ENCODE measurements at regions not wholly inside any gene's neighbourhood (a gene's known extent, or its start where the extent isn't known, plus 50 kb on each side); places are given as distances from the start of the nearest gene placed in this dataset.

DNA sequence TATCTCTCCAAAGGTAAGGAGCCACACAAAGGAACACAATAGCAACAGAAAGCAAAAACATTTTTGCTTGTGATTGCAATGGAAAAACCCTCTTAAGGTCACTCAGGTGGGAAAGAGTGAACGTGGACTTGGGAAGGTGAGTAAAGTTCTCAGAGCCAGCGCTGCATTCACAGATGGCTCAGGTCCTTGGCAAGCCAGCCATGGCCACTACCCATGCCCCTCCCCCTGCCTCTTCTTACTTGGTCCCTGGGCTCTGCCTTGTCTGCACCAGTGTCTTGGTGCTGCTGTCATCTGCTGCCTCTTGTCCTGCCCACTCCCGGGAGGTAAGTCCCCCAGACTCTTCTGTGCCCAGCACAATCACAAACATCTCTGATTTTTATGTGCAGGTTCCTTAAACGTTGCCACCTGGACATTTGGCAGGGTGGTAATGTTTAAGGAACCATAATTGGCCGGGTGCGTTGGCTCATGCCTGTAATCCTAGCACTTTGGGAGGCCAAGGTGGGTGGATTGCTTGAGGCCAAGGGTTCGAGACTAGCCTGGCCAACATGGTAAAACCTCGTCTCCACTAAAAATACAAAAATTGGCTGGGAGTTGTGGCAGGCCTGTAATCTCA lies 74.6 kb downstream of the FEM1C start:
- no peak overlapping the region for H3K4me3 ChIP-seq
- ATAC-seq (ENCODE audit: insufficient number of reproducible peaks, low FRiP score, low read depth): no peak
- TF ChIP-seq CTCF (IDR thresholded peaks at IDR 0.05): no peak

GRCh38 chr5:115467628-115468027 lies 76.9 kb downstream of the FEM1C start:
- no peak for TF ChIP-seq CTCF (IDR thresholded peaks at IDR 0.05)
- ATAC-seq (ENCODE audit: insufficient number of reproducible peaks, low FRiP score, low read depth): no peak

More for the DNA sequence above, 74.6 kb downstream of the FEM1C start:
- Histone ChIP-seq H3K27me3 (replicated peaks; ENCODE audit: insufficient read depth) (no peaks in the 10 kb centered on the region), H3K4me1 (ENCODE audit: control insufficient read depth in 1 of 2, low read depth in 2 of 2) (no peaks in the 10 kb centered on the region), H3K9me3 (no peaks in the 10 kb centered on the region), H3K36me3 (no peaks in the 10 kb centered on the region), H3K27ac (no peak overlapping the region)
- DNase-seq (ENCODE audit: low spot score): no peak

DNA sequence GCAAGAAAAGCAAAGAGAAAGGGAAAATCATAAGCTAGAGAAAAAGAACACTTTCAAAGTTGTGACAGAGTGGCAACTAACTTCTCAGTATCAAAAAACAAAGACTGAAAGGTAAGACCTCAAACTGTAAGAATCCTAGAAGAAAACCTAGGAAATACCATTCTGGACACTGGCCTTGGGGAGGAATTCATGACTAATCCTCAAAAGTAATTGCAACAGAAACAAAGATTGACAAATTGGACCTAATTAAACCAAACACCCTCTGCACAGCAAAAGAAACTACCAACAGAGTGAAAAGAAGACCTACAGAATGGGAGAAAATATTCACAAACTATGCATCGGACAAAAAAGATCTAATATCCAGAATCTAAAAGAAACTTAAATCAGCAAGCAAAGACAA lies 79.1 kb downstream of the FEM1C start:
- ATAC-seq (ENCODE audit: insufficient number of reproducible peaks, low FRiP score, low read depth): no peak
- TF ChIP-seq CTCF (IDR thresholded peaks at IDR 0.05): no peak
- no peaks in the 10 kb centered on the region for H3K4me1 ChIP-seq (ENCODE audit: control insufficient read depth in 1 of 2, low read depth in 2 of 2)

More at GRCh38 chr5:115467628-115468027, 76.9 kb downstream of the FEM1C start:
- H3K4me1 ChIP-seq (ENCODE audit: control insufficient read depth in 1 of 2, low read depth in 2 of 2): no peaks in the 10 kb centered on the region
- no peaks in the 10 kb centered on the region for H3K36me3 ChIP-seq
- H3K27me3 ChIP-seq (replicated peaks; ENCODE audit: insufficient read depth): no peaks in the 10 kb centered on the region
- H3K9me3 ChIP-seq: no peaks in the 10 kb centered on the region
- H3K4me3 ChIP-seq: no peak overlapping the region
- DNase-seq (ENCODE audit: low spot score): no peak
- no peak overlapping the region for H3K27ac ChIP-seq

DNA sequence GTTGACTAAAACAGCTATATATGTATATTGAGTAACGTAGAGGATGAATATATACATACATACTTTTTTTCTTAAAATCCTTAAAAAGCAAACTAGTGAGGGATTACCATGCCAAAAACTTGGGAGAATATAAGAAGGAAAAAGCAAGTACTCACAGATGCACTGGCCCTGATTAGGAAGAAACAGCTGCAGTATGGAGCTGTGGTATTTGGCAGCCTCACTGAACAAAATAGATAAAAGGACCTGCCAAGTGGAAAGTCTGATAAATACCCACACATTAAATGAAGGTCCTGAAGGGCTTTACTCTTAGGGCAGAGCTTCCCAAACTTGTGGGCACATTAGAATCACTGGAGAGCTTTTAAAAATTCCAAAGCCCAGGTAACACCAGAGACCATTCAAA lies 80.6 kb downstream of the FEM1C start:
- ATAC-seq (ENCODE audit: insufficient number of reproducible peaks, low FRiP score, low read depth): no peak
- H3K36me3 ChIP-seq: no peaks in the 10 kb centered on the region
- no peak for TF ChIP-seq CTCF (IDR thresholded peaks at IDR 0.05)
- no peaks in the 10 kb centered on the region for H3K9me3 ChIP-seq
- H3K4me1 ChIP-seq (ENCODE audit: control insufficient read depth in 1 of 2, low read depth in 2 of 2): no peaks in the 10 kb centered on the region
- no peaks in the 10 kb centered on the region for H3K27me3 ChIP-seq (replicated peaks; ENCODE audit: insufficient read depth)
- no peak overlapping the region for H3K27ac ChIP-seq
- H3K4me3 ChIP-seq: no peak overlapping the region
- DNase-seq (ENCODE audit: low spot score): no peak

More for the DNA sequence above, 79.1 kb downstream of the FEM1C start:
- H3K36me3 ChIP-seq: no peaks in the 10 kb centered on the region
- no peak for DNase-seq (ENCODE audit: low spot score)
- H3K27me3 ChIP-seq (replicated peaks; ENCODE audit: insufficient read depth): no peaks in the 10 kb centered on the region
- no peaks in the 10 kb centered on the region for H3K9me3 ChIP-seq
- H3K4me3 ChIP-seq: no peak overlapping the region
- H3K27ac ChIP-seq: no peak overlapping the region

DNA sequence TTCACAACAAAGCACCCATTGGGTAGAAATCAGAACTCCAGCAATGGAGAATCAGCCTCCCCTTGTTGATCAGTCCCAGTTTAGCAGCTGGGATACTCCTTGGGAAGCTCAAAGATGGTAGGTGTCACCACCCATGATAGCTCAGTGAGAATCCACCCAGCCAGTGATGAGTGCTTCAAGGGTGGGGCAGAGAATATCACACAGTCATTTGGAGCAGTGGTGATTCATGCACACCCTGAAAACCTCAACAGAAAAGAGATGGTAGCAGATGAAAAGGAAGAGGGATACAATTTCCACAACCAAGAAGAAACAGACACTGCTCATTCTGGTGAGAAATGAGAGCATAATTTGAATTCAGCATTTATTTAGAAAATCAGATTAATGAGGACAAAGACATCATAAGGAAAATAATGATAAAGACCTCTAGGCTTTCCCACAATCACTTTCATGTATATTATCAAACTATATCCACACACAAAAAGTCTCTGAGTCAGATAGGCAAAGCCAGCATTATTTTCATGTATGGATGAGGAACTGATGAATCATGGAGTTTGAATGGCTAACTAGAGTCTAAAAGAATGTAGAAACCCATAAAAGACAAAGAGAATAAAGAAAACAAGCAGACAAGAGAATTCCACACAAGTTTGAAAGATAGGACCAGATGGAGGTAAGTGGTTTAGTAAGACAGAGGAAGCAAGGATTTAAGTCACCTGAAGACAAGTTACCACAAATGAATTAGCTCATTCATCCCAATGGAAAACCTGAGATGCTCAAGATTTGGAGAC lies 82.9 kb downstream of the FEM1C start:
- no peak for DNase-seq (ENCODE audit: low spot score)
- Histone ChIP-seq H3K36me3 (no peaks in the 10 kb centered on the region), H3K27ac (no peak overlapping the region), H3K4me3 (no peak overlapping the region), H3K27me3 (replicated peaks; ENCODE audit: insufficient read depth) (no peaks in the 10 kb centered on the region), H3K4me1 (ENCODE audit: control insufficient read depth in 1 of 2, low read depth in 2 of 2) (no peaks in the 10 kb centered on the region), H3K9me3 (no peaks in the 10 kb centered on the region)
- no peak for ATAC-seq (ENCODE audit: insufficient number of reproducible peaks, low FRiP score, low read depth)
- no peak for TF ChIP-seq CTCF (IDR thresholded peaks at IDR 0.05)
